HG02763 (cell line): ENCODE measurements at regions not wholly inside any gene's neighbourhood (a gene's known extent, or its start where the extent isn't known, plus 50 kb on each side); places are given as distances from the start of the nearest gene placed in this dataset.

Experiments used
- ATAC-seq: cut with Tn5 transposase; IDR thresholded peaks from one replicate; pipeline ENCODE4 v1.9.1; 2021; ENCODE audit warnings: mild to moderate bottlenecking, moderate library complexity; ENCODE audit not compliant: unreplicated experiment

- no peak for ATAC-seq
These were observed 339.4 kb upstream of the CBLB start for GRCh38 chr3:106208251-106208650.

- no peak for ATAC-seq
These were observed 340.2 kb upstream of the CBLB start for GRCh38 chr3:106208967-106209366.

- no peak for ATAC-seq
These were observed 340.7 kb upstream of the CBLB start for GRCh38 chr3:106209482-106209881.

- ATAC-seq: no peak
These were observed 342.1 kb upstream of the CBLB start for GRCh38 chr3:106210923-106211322.

- no peak for ATAC-seq
These were observed 343.9 kb upstream of the CBLB start for GRCh38 chr3:106212665-106213222.

- ATAC-seq: no peak
These were observed 345.1 kb upstream of the CBLB start for GRCh38 chr3:106213954-106214353.

- no peak for ATAC-seq
These were observed 345.8 kb upstream of the CBLB start for GRCh38 chr3:106214641-106215040.

- no peak for ATAC-seq
These were observed 346.2 kb upstream of the CBLB start for GRCh38 chr3:106215047-106215446.

- ATAC-seq: no peak
These were observed 348.9 kb upstream of the CBLB start for GRCh38 chr3:106217745-106218144.

- ATAC-seq: no peak
These were observed 358.3 kb upstream of the CBLB start for GRCh38 chr3:106227068-106227467.

- no peak for ATAC-seq
These were observed 359.5 kb upstream of the CBLB start for GRCh38 chr3:106228271-106228670.

- no peak for ATAC-seq
These were observed 360.9 kb upstream of the CBLB start for GRCh38 chr3:106229495-106230278.

- no peak for ATAC-seq
These were observed 362.3 kb upstream of the CBLB start for GRCh38 chr3:106231086-106231485.

GRCh38 chr3:106232956-106233355 lies 364.1 kb upstream of the CBLB start:
- no peak for ATAC-seq

GRCh38 chr3:106239195-106239697 lies 370.4 kb upstream of the CBLB start:
- ATAC-seq: no peak

GRCh38 chr3:106241593-106241992 lies 372.8 kb upstream of the CBLB start:
- no peak for ATAC-seq

- ATAC-seq: no peak
These were observed 374.0 kb upstream of the CBLB start for GRCh38 chr3:106242781-106243180.

- no peak for ATAC-seq
These were observed 376.6 kb upstream of the CBLB start for GRCh38 chr3:106245400-106245799.

GRCh38 chr3:106247902-106248684 lies 379.3 kb upstream of the CBLB start:
- peak; percentile 56 for ATAC-seq

GRCh38 chr3:106249159-106249558 lies 380.3 kb upstream of the CBLB start:
- no peak for ATAC-seq

- no peak for ATAC-seq
These were observed 381.2 kb upstream of the CBLB start for GRCh38 chr3:106249981-106250380.
